ENCODE measurements at regions not wholly inside any gene's neighbourhood (a gene's known extent, or its start where the extent isn't known, plus 50 kb on each side); places are given as distances from the start of the nearest gene placed in this dataset.

- TF ChIP-seq YY1 (tag by site-specific recombination; IDR thresholded peaks at IDR 0.05): no peak
- TF ChIP-seq MYNN (tag by site-specific recombination; IDR thresholded peaks at IDR 0.05; ENCODE audit: borderline replicate concordance): no peak
- TF ChIP-seq ZNF311 (tag by site-specific recombination; IDR thresholded peaks at IDR 0.05; ENCODE audit: borderline replicate concordance): no peak
- TF ChIP-seq ZNF391 (tag by site-specific recombination; IDR thresholded peaks at IDR 0.05; ENCODE audit: borderline replicate concordance, low read depth): no peak
- TF ChIP-seq ZBTB17 (tag by site-specific recombination; IDR thresholded peaks at IDR 0.05): no peak
- no peak for TF ChIP-seq SCRT2 (tag by site-specific recombination; IDR thresholded peaks at IDR 0.05)
- TF ChIP-seq PBX3 (CRISPR knock-in tag; IDR thresholded peaks at IDR 0.05): no peak
- TF ChIP-seq REPIN1 (tag by site-specific recombination; IDR thresholded peaks at IDR 0.05; ENCODE audit: low read depth): no peak
- TF ChIP-seq ZNF362 (tag by site-specific recombination; IDR thresholded peaks at IDR 0.05): no peak
- no peak for TF ChIP-seq TSHZ1 (tag by site-specific recombination; IDR thresholded peaks at IDR 0.05; ENCODE audit: borderline replicate concordance)
Observed at GRCh38 chr12:113571713-113572112, 100.0 kb upstream of the LHX5 start.

All from HEK293 (cell line).